GM23338 (cell line): ENCODE measurements at regions not wholly inside any gene's neighbourhood (a gene's known extent, or its start where the extent isn't known, plus 50 kb on each side); places are given as distances from the start of the nearest gene placed in this dataset.

Experiments used
- ATAC-seq: fragments of 200-7000 bp; cut with Tn5 transposase; 3 replicates; pipeline ENCODE4 v1.9.1; 2020
- DNase-seq: peaks from one replicate; pipeline ENCODE4 v3.0.0-alpha.2; 2015; ENCODE audit warnings: low spot score
- H2AFZ ChIP-seq: fragments of 200-600 bp; sonication (generic); 2 replicates; pipeline ENCODE4 v1.8.0; 2016; ENCODE audit warnings: antibody characterized with exemption, mild to moderate bottlenecking, moderate library complexity
- H3F3A ChIP-seq: fragments of 200-600 bp; sonication (generic); replicated peaks from 2 replicates; pipeline ENCODE4 v1.8.0; 2017; ENCODE audit warnings: antibody characterized with exemption, mixed run types, low read depth
- H3K27ac ChIP-seq: fragments of 200-600 bp; sonication (generic); 2 replicates; pipeline ENCODE4 v1.6.1; 2016; ENCODE audit warnings: low read depth
- H3K27me3 ChIP-seq: fragments of 200-600 bp; sonication (generic); 2 replicates; pipeline ENCODE4 v1.8.0; 2016; ENCODE audit warnings: mild to moderate bottlenecking, mixed run types, moderate library complexity; ENCODE audit not compliant: insufficient read depth
- H3K36me3 ChIP-seq: fragments of 200-600 bp; sonication (generic); 2 replicates; pipeline ENCODE4 v1.8.0; 2016; ENCODE audit warnings: mild to moderate bottlenecking; ENCODE audit not compliant: insufficient read depth
- H3K4me1 ChIP-seq: fragments of 200-600 bp; sonication (generic); 2 replicates; pipeline ENCODE4 v1.8.0; 2016; ENCODE audit warnings: mild to moderate bottlenecking, moderate library complexity; ENCODE audit not compliant: insufficient read depth
- H3K4me2 ChIP-seq: fragments of 200-600 bp; sonication (generic); 2 replicates; pipeline ENCODE4 v1.7.1; 2017; ENCODE audit warnings: mixed run types
- H3K4me3 ChIP-seq: fragments of 200-600 bp; sonication (generic); 2 replicates; pipeline ENCODE4 v1.6.1; 2016; ENCODE audit warnings: mixed run types
- H3K79me2 ChIP-seq: fragments of 200-600 bp; sonication (generic); replicated peaks from 2 replicates; pipeline ENCODE4 v1.8.0; 2017; ENCODE audit warnings: mild to moderate bottlenecking; ENCODE audit not compliant: insufficient read depth
- H3K9me2 ChIP-seq: fragments of 200-600 bp; sonication (generic); 2 replicates; pipeline ENCODE4 v1.8.0; 2017; ENCODE audit not compliant: insufficient read depth
- H4K20me1 ChIP-seq: fragments of 200-600 bp; sonication (generic); replicated peaks from 2 replicates; pipeline ENCODE4 v1.8.0; 2017; ENCODE audit warnings: mild to moderate bottlenecking; ENCODE audit not compliant: insufficient read depth
- H3K27ac Mint-ChIP-seq: 2 replicates; pipeline ENCODE4 v1.8.0; 2020; ENCODE audit warnings: inconsistent platforms, mild to moderate bottlenecking, moderate library complexity, mixed read lengths
- H3K27me3 Mint-ChIP-seq: 3 replicates; pipeline ENCODE4 v1.8.0; 2022; ENCODE audit warnings: low read depth, mild to moderate bottlenecking, moderate library complexity, mixed read lengths, inconsistent platforms; ENCODE audit not compliant: insufficient read depth, poor library complexity
- H3K36me3 Mint-ChIP-seq: 3 replicates; pipeline ENCODE4 v1.8.0; 2021; ENCODE audit warnings: low read depth, mild to moderate bottlenecking, inconsistent platforms, moderate library complexity, mixed read lengths
- H3K4me1 Mint-ChIP-seq: 3 replicates; pipeline ENCODE4 v1.8.0; 2020; ENCODE audit warnings: mild to moderate bottlenecking, inconsistent platforms, mixed read lengths
- H3K4me3 Mint-ChIP-seq: 3 replicates; pipeline ENCODE4 v1.8.0; 2021; ENCODE audit warnings: moderate library complexity, mild to moderate bottlenecking, inconsistent platforms, mixed read lengths
- H3K9me3 Mint-ChIP-seq: 3 replicates; pipeline ENCODE4 v1.8.0; 2020; ENCODE audit warnings: moderate library complexity, mild to moderate bottlenecking, inconsistent platforms, mixed read lengths
- ETS1 ChIP-seq: IDR thresholded peaks from 2 replicates; pipeline ENCODE4 v1.6.1; 2016; ENCODE audit warnings: antibody characterized with exemption
- JUNB ChIP-seq: IDR thresholded peaks from one replicate; pipeline ENCODE4 v1.6.1; 2016; ENCODE audit warnings: antibody characterized with exemption; ENCODE audit not compliant: unreplicated experiment
- NANOG ChIP-seq: IDR thresholded peaks from 2 replicates; pipeline ENCODE4 v1.6.1; 2016; ENCODE audit warnings: antibody characterized with exemption, borderline replicate concordance
- REST ChIP-seq: IDR thresholded peaks from one replicate; pipeline ENCODE4 v1.6.1; 2018; ENCODE audit warnings: antibody characterized with exemption; ENCODE audit not compliant: unreplicated experiment
- ZNF462 ChIP-seq: fragments of 250-450 bp; sonication (Bioruptor Pico); IDR thresholded peaks from 2 replicates; pipeline ENCODE4 v1.5.0; 2020; ENCODE audit warnings: mild to moderate bottlenecking, moderate library complexity

- TF ChIP-seq REST (no peak), NANOG (no peak), JUNB (no peak)
These were observed 711.0 kb downstream of the C4orf33 start (continued) for GRCh38 chr4:129806986-129807385.

GRCh38 chr4:129808242-129808641, 712.3 kb downstream of the C4orf33 start:
- no peaks in the 10 kb centered on the region for H3F3A ChIP-seq
- no peaks in the 10 kb centered on the region for H3K36me3 ChIP-seq
- Mint-ChIP-seq H3K4me1 (peaks cover 16% of the 10 kb centered on the region), H3K36me3 (no peaks in the 10 kb centered on the region; the same call in 2 of the 3 replicates), H3K27me3 (peaks cover 1% of the 10 kb centered on the region), H3K27ac (no peak overlapping the region), H3K4me3 (no peak overlapping the region), H3K9me3 (no peaks in the 10 kb centered on the region; the same call in 2 of the 3 replicates)
- no peaks in the 10 kb centered on the region for H4K20me1 ChIP-seq
- H3K4me3 ChIP-seq, result no peak overlapping the region
- TF ChIP-seq ETS1 (no peak), ZNF462 (CRISPR knock-in tag) (no peak)
- H3K27ac ChIP-seq, result no peak overlapping the region
- DNase-seq (no peak), ATAC-seq (no peak)
- no peaks in the 10 kb centered on the region for H3K27me3 ChIP-seq
- no peaks in the 10 kb centered on the region for H3K9me2 ChIP-seq
- H3K79me2 ChIP-seq, result no peaks in the 10 kb centered on the region
- peaks cover 27% of the 10 kb centered on the region for H3K4me1 ChIP-seq
- H2AFZ ChIP-seq, result peak overlapping the region; percentile 18; the same call in 1 of the 2 replicates
- H3K4me2 ChIP-seq, result no peak overlapping the region
